ENCODE measurements at regions not wholly inside any gene's neighbourhood (a gene's known extent, or its start where the extent isn't known, plus 50 kb on each side); places are given as distances from the start of the nearest gene placed in this dataset.

GRCh38 chr12:107221913-107222312 lies 128.6 kb upstream of the CRY1 start:
- ChIA-PET POLR2A (no interaction called here), CTCF (interaction anchor here (0.6 to 0.7 kb wide), 3 partner anchors 88 to 148 kb away, joined by 3 to 4 read pairs (median 3); no protein-coding TSS in a partner anchor)

- CTCF ChIA-PET: no interaction called here
- POLR2A ChIA-PET: interaction anchor here (0.7 kb wide), 1 partner anchor 738 kb away, joined by 6 read pairs; no protein-coding TSS in a partner anchor
Observed at GRCh38 chr12:107223821-107224220, 130.5 kb upstream of the CRY1 start.

DNA sequence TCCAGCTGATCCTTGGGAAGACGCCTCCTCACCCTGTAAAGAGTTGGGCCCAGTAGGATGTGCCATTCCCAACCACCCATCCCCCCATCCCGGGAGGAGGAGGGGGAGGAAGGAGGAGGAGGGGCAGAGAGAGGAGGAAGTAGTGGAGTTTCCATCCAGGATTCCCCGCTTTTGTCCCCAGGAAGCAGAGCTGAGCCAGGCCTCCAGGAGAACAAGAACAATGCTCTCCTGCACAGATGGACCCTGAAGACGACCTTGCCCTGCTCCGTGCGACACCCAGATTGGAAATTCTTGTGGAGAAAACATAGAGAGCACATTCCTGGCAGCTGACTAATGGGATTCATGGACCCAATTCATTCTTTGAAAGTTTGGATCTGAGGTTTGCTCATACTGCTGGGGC lies 132.3 kb upstream of the CRY1 start:
- POLR2A ChIA-PET: interaction anchor here (0.6 kb wide), 1 partner anchor 142 kb away, joined by 3 read pairs; no protein-coding TSS in a partner anchor

DNA sequence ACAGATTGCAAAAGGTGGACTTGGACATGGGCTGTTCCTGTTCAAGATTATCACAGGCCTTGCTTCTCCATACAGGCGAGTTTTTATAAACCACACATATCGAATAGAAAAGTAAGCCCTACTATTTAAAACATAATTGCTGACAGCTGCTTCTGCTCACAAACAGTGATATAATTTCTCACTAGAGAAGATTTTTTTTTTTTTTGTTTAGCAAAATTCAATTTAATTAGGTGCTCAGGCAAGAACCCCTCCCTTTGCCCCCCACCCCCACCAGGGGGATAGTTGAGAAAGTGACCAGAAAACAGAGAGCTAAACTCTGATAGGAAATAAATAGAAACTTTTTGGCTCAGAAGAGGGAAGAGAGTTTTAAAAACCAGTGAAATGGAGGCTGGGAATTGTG lies 132.8 kb upstream of the CRY1 start:
- CTCF ChIA-PET: no interaction called here
- POLR2A ChIA-PET: no interaction called here

More for the DNA sequence above, 132.3 kb upstream of the CRY1 start:
- CTCF ChIA-PET: no interaction called here

- ChIA-PET CTCF (interaction anchor here (0.7 kb wide), 1 partner anchor 39 kb away, joined by 6 read pairs; no protein-coding TSS in a partner anchor), POLR2A (interaction anchor here (0.6 kb wide), 1 partner anchor 109 kb away, joined by 3 read pairs; no protein-coding TSS in a partner anchor)
Observed at GRCh38 chr12:107228076-107228475, 134.7 kb upstream of the CRY1 start.

GRCh38 chr12:107229827-107230226 lies 136.5 kb upstream of the CRY1 start:
- POLR2A ChIA-PET: no interaction called here
- CTCF ChIA-PET: no interaction called here

DNA sequence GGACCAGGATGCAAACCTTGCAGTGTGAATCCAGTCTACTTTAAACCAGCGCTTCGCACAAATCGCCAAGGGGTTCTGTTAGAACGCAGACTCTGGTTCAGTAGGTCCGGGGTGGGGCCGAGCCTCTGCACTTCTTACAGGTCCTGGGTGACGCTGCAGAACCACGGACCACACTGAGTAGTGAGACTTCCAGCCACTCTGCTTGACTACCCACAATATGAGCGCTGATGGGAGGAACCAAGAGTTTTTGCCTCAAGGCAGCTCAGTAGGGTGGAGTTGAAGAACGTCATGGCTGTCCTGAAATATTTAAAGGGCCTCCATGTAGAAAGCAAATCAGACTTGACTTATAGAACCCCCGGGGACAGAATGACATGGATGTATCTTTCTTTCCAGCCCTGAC lies 138.0 kb upstream of the CRY1 start:
- ChIA-PET CTCF (no interaction called here), POLR2A (no interaction called here)

GRCh38 chr12:107233551-107233950 lies 140.2 kb upstream of the CRY1 start:
- CTCF ChIA-PET: no interaction called here
- POLR2A ChIA-PET: no interaction called here

DNA sequence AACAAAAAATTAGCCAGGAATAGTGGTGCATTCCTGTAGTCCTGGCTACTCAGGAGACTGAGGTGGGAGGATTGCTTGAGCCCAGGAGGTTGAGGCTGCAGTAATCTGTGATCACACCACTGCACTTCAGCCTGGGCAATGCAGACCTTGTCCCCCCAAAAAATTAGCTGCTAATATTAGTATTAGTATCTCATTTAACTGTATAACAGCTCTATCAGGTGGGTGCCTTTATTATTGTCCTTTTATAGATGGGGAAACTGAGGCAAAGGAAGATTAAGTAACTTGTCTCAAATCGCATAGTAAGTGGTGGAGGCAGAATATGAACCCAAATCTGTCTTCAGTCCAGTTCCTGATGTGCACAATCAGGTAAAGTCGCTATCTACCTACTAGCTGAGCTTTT lies 142.3 kb upstream of the CRY1 start:
- ChIA-PET POLR2A (no interaction called here), CTCF (no interaction called here)

GRCh38 chr12:107236824-107237511 lies 143.6 kb upstream of the CRY1 start:
- ChIA-PET CTCF (no interaction called here), POLR2A (no interaction called here)

- POLR2A ChIA-PET: no interaction called here
- CTCF ChIA-PET: no interaction called here
Observed at GRCh38 chr12:107238296-107238695, 144.9 kb upstream of the CRY1 start.

DNA sequence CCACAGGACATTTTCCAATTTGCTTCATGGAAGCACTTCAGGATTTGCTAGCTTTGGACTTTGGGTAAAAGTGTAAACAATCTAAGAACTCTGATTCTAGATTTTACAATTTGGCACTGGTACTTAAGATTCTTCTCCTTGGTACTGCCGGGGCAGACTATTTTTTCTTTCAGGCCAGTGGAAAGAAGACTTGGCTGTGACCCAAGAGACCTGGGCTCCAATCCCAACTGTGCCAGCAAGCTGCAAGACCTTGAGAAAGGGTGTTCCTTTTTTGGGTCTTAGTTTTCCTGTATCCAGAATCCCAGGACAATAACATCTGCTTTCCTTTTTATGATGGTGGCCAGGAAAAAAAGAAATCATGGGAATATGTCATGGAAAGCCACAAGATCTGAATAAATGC lies 148.1 kb upstream of the CRY1 start:
- ChIA-PET CTCF (no interaction called here), POLR2A (no interaction called here)

DNA sequence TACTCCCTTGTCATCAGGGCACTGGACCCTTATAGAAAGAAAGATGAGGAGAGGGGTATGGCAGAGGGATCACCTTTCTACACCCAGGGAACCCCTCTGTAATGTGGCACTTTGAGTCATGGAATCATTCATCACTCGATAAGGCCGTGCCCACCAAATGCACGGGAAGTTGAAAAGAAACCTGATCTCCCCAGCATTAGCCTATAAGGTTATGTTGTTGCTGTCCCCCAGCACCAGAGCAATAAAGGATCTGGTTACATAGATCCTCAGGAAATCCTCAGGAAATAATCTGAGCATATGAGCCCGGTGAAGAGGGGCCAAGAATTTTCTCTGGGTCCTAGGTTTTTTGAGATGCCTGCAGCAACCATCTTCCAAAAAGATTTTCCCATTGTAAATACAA lies 148.8 kb upstream of the CRY1 start:
- POLR2A ChIA-PET: no interaction called here
- CTCF ChIA-PET: no interaction called here

DNA sequence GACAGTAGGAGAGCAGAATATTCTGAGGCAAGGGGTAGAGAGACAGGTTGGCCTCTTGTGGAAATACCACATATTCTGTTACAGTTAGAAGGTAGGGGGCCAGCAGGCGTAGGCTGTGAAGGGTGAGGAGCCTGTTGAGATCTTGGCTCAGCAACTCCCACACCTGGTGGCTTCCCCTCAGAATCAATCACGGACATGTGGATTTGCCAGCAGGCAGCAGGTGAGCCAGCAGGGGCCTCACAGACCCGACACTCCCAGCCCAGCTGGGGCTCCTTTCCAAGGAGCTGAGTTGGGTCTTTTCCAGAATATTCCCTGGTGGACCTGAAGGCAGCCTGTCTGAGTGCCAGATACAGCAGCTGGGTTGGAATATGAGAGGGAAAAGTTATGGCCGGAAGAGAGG lies 150.0 kb upstream of the CRY1 start:
- POLR2A ChIA-PET: no interaction called here
- CTCF ChIA-PET: no interaction called here

DNA sequence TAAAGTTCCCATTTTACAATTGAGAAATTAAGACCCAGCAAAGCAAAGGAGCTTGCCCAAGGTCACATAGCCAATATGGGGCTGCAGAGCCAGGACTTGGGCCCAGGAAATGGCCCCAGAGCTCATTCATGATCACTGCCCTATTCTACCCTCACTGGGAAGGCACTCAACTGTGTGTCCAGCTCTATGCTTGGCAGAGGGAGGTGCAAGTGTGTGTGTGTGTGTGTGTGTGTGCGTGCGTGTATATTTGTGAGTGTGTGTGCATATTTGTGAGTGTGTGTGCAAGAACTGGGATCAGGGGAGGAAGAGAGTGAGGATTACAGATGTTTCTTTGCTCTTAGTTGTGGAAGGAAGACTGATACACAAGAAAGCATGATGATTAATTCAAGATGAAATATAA lies 151.2 kb upstream of the CRY1 start:
- ChIA-PET POLR2A (no interaction called here), CTCF (no interaction called here)

GRCh38 chr12:107247650-107248049 lies 154.3 kb upstream of the CRY1 start:
- ChIA-PET POLR2A (no interaction called here), CTCF (no interaction called here)

DNA sequence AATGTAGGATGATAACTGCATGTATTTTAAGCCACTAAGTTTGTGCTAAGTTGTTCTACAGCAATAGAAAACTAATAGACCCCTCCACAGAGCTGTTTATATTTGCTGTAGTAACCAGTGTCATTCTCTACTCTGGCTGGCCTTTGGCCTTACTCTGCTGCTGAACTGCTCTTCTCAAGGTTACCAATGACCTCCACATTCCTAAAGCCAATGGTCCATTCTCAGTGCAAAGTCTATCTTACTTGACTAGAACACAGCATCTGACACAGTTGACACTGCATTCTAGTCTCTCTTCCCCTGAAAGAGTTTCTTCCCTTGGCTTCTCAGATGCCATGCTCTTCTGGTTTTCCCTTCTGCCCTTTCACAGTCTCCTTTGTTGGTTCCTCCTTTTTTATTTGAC lies 154.8 kb upstream of the CRY1 start:
- CTCF ChIA-PET: no interaction called here
- POLR2A ChIA-PET: no interaction called here

- CTCF ChIA-PET: no interaction called here
- POLR2A ChIA-PET: no interaction called here
Observed at GRCh38 chr12:107251288-107251687, 157.9 kb upstream of the CRY1 start.

DNA sequence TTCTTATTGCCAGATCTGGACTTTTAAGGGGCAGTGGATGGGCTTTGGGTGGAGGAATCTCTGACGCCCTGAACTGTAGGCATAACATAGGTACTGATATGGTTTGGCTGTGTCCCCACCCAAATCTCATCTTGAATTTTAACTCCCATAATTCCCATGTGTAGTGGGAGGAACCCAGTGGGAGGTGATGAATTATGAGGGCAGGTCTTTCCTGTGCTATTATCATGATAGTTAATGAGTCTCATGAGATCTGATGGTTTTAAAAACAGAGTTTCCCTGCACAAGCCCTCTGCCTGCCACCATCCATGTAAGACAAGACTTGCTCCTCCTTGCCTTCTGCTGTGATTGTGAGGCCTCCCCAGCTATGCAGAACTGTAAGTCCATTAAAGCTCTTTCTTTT lies 160.0 kb upstream of the CRY1 start:
- CTCF ChIA-PET: no interaction called here
- POLR2A ChIA-PET: no interaction called here

- ChIA-PET CTCF (interaction anchor here (1.4 kb wide), 1 partner anchor 122 kb away, joined by 4 read pairs; no protein-coding TSS in a partner anchor), POLR2A (no interaction called here)
Observed at GRCh38 chr12:107254258-107254856, 161.0 kb upstream of the CRY1 start.

DNA sequence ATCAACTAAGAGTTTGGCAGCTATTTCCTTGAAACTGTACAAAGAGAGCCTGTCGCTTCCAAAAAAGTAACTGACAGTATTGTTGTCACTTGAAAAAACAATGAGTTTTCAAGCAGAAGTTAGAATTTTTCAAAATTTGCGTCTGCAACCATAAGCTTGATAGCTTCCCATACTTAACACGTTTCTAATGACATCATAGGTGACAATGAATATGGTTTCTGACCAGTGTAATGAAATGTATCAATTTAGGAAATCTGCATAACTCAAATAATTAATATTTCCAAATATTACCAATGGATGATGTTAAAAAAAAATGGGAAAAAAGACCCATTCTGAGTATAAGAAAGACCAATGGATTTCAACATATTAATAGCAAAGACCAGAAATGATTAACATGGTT lies 165.4 kb upstream of the CRY1 start:
- POLR2A ChIA-PET: no interaction called here
- CTCF ChIA-PET: no interaction called here

GRCh38 chr12:107263980-107264379 lies 170.6 kb upstream of the CRY1 start:
- CTCF ChIA-PET: no interaction called here
- POLR2A ChIA-PET: no interaction called here
